Osteocyte (in vitro differentiated cells): ENCODE measurements at regions not wholly inside any gene's neighbourhood (a gene's known extent, or its start where the extent isn't known, plus 50 kb on each side); places are given as distances from the start of the nearest gene placed in this dataset.

Experiments used
- DNase-seq: peaks from one replicate; pipeline ENCODE4 v3.0.0; 2021; ENCODE audit warnings: mixed read lengths; ENCODE audit not compliant: unreplicated experiment; ENCODE audit errors: extremely low spot score
- H3K27ac Mint-ChIP-seq: one replicate; pipeline ENCODE4 v1.8.0; 2021; ENCODE audit warnings: mild to moderate bottlenecking, mixed read lengths; ENCODE audit not compliant: unreplicated experiment
- H3K27me3 Mint-ChIP-seq: one replicate; pipeline ENCODE4 v1.8.0; 2021; ENCODE audit warnings: mixed read lengths; ENCODE audit not compliant: unreplicated experiment
- H3K36me3 Mint-ChIP-seq: one replicate; pipeline ENCODE4 v1.8.0; 2021; ENCODE audit warnings: mixed read lengths; ENCODE audit not compliant: unreplicated experiment
- H3K4me1 Mint-ChIP-seq: one replicate; pipeline ENCODE4 v1.8.0; 2021; ENCODE audit warnings: mixed read lengths; ENCODE audit not compliant: unreplicated experiment
- H3K4me3 Mint-ChIP-seq: one replicate; pipeline ENCODE4 v1.8.0; 2021; ENCODE audit warnings: mild to moderate bottlenecking, moderate library complexity, mixed read lengths; ENCODE audit not compliant: unreplicated experiment
- H3K9me3 Mint-ChIP-seq: one replicate; pipeline ENCODE4 v1.8.0; 2021; ENCODE audit warnings: mixed read lengths; ENCODE audit not compliant: unreplicated experiment
- TF ChIP-seq, protein P1 (sequence below): fragments of 200-600 bp; sonication (generic); IDR thresholded peaks from 2 replicates; pipeline ENCODE4 v1.5.0; 2021; ENCODE audit warnings: antibody characterized with exemption, mild to moderate bottlenecking, moderate library complexity

DNA sequence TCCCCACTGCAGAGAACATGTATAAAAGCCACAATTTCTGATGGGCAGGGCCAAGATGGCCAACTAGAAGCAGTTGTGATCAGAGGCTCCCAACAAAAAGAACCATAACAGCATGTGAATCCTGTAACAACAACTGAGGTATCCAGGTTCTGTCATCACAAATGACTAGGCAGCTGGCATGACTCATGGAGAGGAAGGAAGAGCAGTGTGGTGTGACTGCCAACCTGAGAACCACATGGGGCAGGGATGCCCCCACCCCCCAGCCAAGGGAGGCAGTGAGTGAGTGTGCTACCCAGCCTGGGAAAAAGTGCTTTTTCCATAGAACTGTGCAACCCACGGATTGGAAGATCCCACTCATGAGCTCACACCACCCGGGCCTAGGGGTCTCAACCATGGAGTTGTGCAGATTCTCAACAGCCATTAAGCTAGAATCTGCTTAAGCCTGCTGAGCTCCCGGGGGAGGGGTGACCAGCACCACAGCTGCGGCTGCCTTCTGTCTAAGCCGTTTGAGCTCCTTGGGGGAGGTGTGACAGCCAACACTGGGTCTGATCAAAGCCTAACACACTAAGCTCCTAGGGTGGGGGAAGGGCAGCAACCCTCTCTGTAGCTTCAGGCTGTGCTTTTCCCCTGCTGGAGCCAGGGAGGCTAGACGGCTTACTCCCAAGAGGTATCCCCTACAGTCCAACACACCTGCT, 80.1 kb upstream of the DMAC1 start:
- Mint-ChIP-seq H3K27me3 (no peaks in the 10 kb centered on the region), H3K36me3 (no peaks in the 10 kb centered on the region), H3K9me3 (peaks cover 26% of the 10 kb centered on the region), H3K4me3 (no peak overlapping the region), H3K4me1 (no peaks in the 10 kb centered on the region), H3K27ac (no peak overlapping the region)
- TF ChIP-seq, protein P1, sequence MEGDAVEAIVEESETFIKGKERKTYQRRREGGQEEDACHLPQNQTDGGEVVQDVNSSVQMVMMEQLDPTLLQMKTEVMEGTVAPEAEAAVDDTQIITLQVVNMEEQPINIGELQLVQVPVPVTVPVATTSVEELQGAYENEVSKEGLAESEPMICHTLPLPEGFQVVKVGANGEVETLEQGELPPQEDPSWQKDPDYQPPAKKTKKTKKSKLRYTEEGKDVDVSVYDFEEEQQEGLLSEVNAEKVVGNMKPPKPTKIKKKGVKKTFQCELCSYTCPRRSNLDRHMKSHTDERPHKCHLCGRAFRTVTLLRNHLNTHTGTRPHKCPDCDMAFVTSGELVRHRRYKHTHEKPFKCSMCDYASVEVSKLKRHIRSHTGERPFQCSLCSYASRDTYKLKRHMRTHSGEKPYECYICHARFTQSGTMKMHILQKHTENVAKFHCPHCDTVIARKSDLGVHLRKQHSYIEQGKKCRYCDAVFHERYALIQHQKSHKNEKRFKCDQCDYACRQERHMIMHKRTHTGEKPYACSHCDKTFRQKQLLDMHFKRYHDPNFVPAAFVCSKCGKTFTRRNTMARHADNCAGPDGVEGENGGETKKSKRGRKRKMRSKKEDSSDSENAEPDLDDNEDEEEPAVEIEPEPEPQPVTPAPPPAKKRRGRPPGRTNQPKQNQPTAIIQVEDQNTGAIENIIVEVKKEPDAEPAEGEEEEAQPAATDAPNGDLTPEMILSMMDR: no peak
- DNase-seq: no peak

GRCh38 chr9:7871977-7872730, 72.6 kb upstream of the DMAC1 start:
- TF ChIP-seq, protein P1: no peak
- no peaks in the 10 kb centered on the region for H3K36me3 Mint-ChIP-seq
- H3K27ac Mint-ChIP-seq: no peak overlapping the region
- peaks cover 3% of the 10 kb centered on the region for H3K9me3 Mint-ChIP-seq
- H3K27me3 Mint-ChIP-seq: no peaks in the 10 kb centered on the region
- no peak overlapping the region for H3K4me3 Mint-ChIP-seq
- no peaks in the 10 kb centered on the region for H3K4me1 Mint-ChIP-seq
- DNase-seq: no peak

- H3K27me3 Mint-ChIP-seq: no peaks in the 10 kb centered on the region
- no peaks in the 10 kb centered on the region for H3K4me1 Mint-ChIP-seq
- H3K4me3 Mint-ChIP-seq: no peak overlapping the region
- TF ChIP-seq, protein P1: no peak
- H3K9me3 Mint-ChIP-seq: peaks cover 8% of the 10 kb centered on the region
- no peak for DNase-seq
- H3K27ac Mint-ChIP-seq: no peak overlapping the region
- no peaks in the 10 kb centered on the region for H3K36me3 Mint-ChIP-seq
Observed at GRCh38 chr9:7869340-7869739, 69.8 kb upstream of the DMAC1 start.

DNA sequence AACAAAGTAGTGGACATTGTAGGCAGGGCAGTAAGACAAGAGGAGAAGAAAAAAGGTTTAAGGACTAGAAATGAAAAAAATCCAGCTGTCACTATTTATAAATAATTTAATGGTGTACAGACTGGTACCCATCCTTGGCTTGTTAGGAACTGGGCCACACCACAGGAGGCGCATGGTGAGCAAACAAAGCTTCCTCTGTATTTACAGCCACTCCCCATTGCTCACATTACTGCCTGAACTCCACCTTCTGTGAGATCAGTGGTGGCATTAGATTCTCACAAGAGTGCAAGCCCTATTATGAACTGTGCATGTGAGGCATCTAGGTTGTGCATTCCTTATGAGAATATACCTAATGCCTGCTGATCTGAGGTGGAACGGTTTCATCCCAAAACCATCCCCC, 62.6 kb upstream of the DMAC1 start:
- H3K27ac Mint-ChIP-seq: no peak overlapping the region
- TF ChIP-seq, protein P1: no peak
- H3K4me1 Mint-ChIP-seq: no peaks in the 10 kb centered on the region
- no peak for DNase-seq
- H3K4me3 Mint-ChIP-seq: no peak overlapping the region
- H3K9me3 Mint-ChIP-seq: peaks cover 11% of the 10 kb centered on the region
- H3K36me3 Mint-ChIP-seq: no peaks in the 10 kb centered on the region
- no peaks in the 10 kb centered on the region for H3K27me3 Mint-ChIP-seq

DNA sequence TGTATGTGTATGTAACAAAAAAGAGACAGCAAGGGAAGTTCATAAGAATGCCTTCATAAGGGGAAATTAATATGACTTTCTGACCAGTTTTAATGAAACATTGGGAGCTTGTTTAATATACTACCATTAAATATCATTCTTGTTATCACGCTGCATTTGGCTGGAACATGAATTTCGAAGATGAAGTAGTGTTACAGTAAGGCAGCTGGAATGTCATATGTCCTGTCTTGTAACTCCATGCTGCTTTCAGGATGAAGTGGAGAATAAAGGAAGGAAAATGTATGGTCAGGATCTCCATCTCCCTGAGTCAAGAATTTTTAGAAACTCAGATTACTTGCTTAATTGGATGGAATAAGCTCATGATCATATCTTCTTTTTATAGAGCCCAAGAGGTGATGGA, 61.5 kb upstream of the DMAC1 start:
- Mint-ChIP-seq H3K27me3 (no peaks in the 10 kb centered on the region), H3K4me3 (no peak overlapping the region), H3K36me3 (no peaks in the 10 kb centered on the region)

More for the DNA sequence above, 61.5 kb upstream of the DMAC1 start:
- H3K27ac Mint-ChIP-seq: no peak overlapping the region
- TF ChIP-seq, protein P1: no peak
- DNase-seq: no peak
- no peaks in the 10 kb centered on the region for H3K4me1 Mint-ChIP-seq
- peaks cover 16% of the 10 kb centered on the region for H3K9me3 Mint-ChIP-seq
